ENCODE measurements at regions not wholly inside any gene's neighbourhood (a gene's known extent, or its start where the extent isn't known, plus 50 kb on each side); places are given as distances from the start of the nearest gene placed in this dataset.

- H3K4me1 ChIP-seq (ENCODE audit: insufficient read depth, low read length) = no peaks in the 10 kb centered on the region
- no peaks in the 10 kb centered on the region for H3K27me3 ChIP-seq (ENCODE audit: insufficient read depth, low read length)
- no peaks in the 10 kb centered on the region for H3K9me3 ChIP-seq (ENCODE audit: control insufficient read depth in 1 of 2, low read length in 2 of 2)
- H3K27ac ChIP-seq (ENCODE audit: low read depth, low read length) = no peak overlapping the region
- ChIA-PET CTCF (ENCODE audit: partially characterized antibody) (no interaction called here), POLR2A (ENCODE audit: partially characterized antibody) (no interaction called here)
- no peak overlapping the region for H3K27ac Mint-ChIP-seq
- DNase-seq = no peak
- H3K36me3 ChIP-seq (ENCODE audit: insufficient read depth, low read length) = no peaks in the 10 kb centered on the region
- H3K4me1 Mint-ChIP-seq = no peaks in the 10 kb centered on the region
- no peak overlapping the region for H3K4me3 Mint-ChIP-seq
- H3K27me3 Mint-ChIP-seq = peaks cover 2% of the 10 kb centered on the region in 2 donors
- no peaks in the 10 kb centered on the region for H3K36me3 Mint-ChIP-seq
- intact Hi-C loops (cut with micrococcal nuclease) = no loop called here
- no peak overlapping the region for H3K4me3 ChIP-seq (ENCODE audit: low read length in 2 of 2)
- H3K9me3 Mint-ChIP-seq = peaks cover 0 to 3% (median 0%) of the 10 kb centered on the region in 8 donors
Observed at GRCh38 chr10:2623675-2624274, 443.6 kb upstream of the PFKP start.

DNA sequence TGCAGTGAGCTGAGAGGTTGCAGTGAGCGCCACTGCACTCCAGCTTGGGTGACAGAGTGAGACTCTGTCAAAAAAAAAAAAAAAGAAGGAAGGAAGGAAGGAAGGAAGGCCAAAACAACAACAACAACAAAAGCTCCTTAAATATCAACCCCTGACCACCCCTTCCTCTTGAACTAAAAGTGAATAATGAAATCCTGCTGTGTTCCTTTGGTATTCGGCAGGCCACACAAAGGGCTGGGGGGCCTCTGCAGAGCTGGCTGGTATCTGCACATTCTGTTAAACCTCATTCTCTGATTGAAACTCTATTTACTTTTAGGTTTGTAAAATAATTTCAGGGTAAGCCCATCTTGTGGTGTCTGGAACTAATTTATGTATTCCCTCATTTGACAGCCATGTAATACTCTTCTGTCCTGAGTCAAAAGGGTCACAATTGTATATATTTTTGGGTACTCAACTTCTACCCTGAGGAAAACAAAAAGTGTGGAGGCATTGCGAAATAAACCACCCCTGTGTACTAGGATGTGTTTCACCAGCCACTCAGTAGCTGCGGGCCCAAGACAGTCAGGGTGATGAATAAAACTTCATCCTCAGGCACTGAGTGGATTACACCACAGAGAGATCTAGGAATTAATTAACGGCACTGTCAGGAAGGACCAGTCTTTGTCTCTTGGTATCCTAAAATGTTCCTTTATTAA is 446.4 kb upstream of the PFKP start:
- H3K4me3 ChIP-seq (ENCODE audit: low read length in 2 of 2) = no peak overlapping the region
- Mint-ChIP-seq H3K36me3 (no peaks in the 10 kb centered on the region), H3K9me3 (peaks cover 0 to 3% (median 0%) of the 10 kb centered on the region in 8 donors), H3K27me3 (peaks cover 2% of the 10 kb centered on the region in 2 donors), H3K4me3 (no peak overlapping the region), H3K4me1 (no peaks in the 10 kb centered on the region), H3K27ac (no peak overlapping the region)
- DNase-seq = no peak
- H3K36me3 ChIP-seq (ENCODE audit: insufficient read depth, low read length) = no peaks in the 10 kb centered on the region
- ChIA-PET CTCF (ENCODE audit: partially characterized antibody) (interaction anchor here (1.2 to 1.6 kb wide), 3 partner anchors 8 to 146 kb away, joined by 3 to 4 read pairs (median 3); no protein-coding TSS in a partner anchor), POLR2A (ENCODE audit: partially characterized antibody) (no interaction called here)
- intact Hi-C loops (cut with micrococcal nuclease) = no loop called here
- H3K27ac ChIP-seq (ENCODE audit: low read depth, low read length) = no peak overlapping the region
- no peaks in the 10 kb centered on the region for H3K4me1 ChIP-seq (ENCODE audit: insufficient read depth, low read length)
- H3K9me3 ChIP-seq (ENCODE audit: control insufficient read depth in 1 of 2, low read length in 2 of 2) = no peaks in the 10 kb centered on the region
- H3K27me3 ChIP-seq (ENCODE audit: insufficient read depth, low read length) = no peaks in the 10 kb centered on the region

GRCh38 chr10:2619916-2620315 is 447.4 kb upstream of the PFKP start:
- Histone ChIP-seq H3K4me1 (ENCODE audit: insufficient read depth, low read length) (no peaks in the 10 kb centered on the region), H3K27me3 (ENCODE audit: insufficient read depth, low read length) (no peaks in the 10 kb centered on the region), H3K9me3 (ENCODE audit: control insufficient read depth in 1 of 2, low read length in 2 of 2) (no peaks in the 10 kb centered on the region), H3K4me3 (ENCODE audit: low read length in 2 of 2) (no peak overlapping the region), H3K27ac (ENCODE audit: low read depth, low read length) (no peak overlapping the region), H3K36me3 (ENCODE audit: insufficient read depth, low read length) (no peaks in the 10 kb centered on the region)
- H3K27me3 Mint-ChIP-seq = peaks cover 2% of the 10 kb centered on the region in 2 donors
- H3K27ac Mint-ChIP-seq = no peak overlapping the region
- ChIA-PET POLR2A (ENCODE audit: partially characterized antibody) (no interaction called here), CTCF (ENCODE audit: partially characterized antibody) (interaction anchor here (1.4 to 1.6 kb wide), 2 partner anchors 9 to 16 kb away, joined by 3 to 4 read pairs; no protein-coding TSS in a partner anchor)
- no peaks in the 10 kb centered on the region for H3K4me1 Mint-ChIP-seq
- peaks cover 0 to 3% (median 0%) of the 10 kb centered on the region in 8 donors for H3K9me3 Mint-ChIP-seq
- H3K4me3 Mint-ChIP-seq = no peak overlapping the region
- DNase-seq = no peak
- H3K36me3 Mint-ChIP-seq = no peaks in the 10 kb centered on the region
- intact Hi-C loops (cut with micrococcal nuclease) = no loop called here

GRCh38 chr10:2619472-2619871 is 447.9 kb upstream of the PFKP start:
- Histone ChIP-seq H3K9me3 (ENCODE audit: control insufficient read depth in 1 of 2, low read length in 2 of 2) (no peaks in the 10 kb centered on the region), H3K4me1 (ENCODE audit: insufficient read depth, low read length) (no peaks in the 10 kb centered on the region), H3K27me3 (ENCODE audit: insufficient read depth, low read length) (no peaks in the 10 kb centered on the region), H3K27ac (ENCODE audit: low read depth, low read length) (no peak overlapping the region), H3K36me3 (ENCODE audit: insufficient read depth, low read length) (no peaks in the 10 kb centered on the region), H3K4me3 (ENCODE audit: low read length in 2 of 2) (no peak overlapping the region)
- Mint-ChIP-seq H3K27ac (no peak overlapping the region), H3K4me3 (no peak overlapping the region), H3K36me3 (no peaks in the 10 kb centered on the region), H3K9me3 (peaks cover 0 to 3% (median 0%) of the 10 kb centered on the region in 8 donors), H3K27me3 (peaks cover 2% of the 10 kb centered on the region in 2 donors), H3K4me1 (no peaks in the 10 kb centered on the region)
- DNase-seq = no peak
- ChIA-PET CTCF (ENCODE audit: partially characterized antibody) (interaction anchor here (1.4 to 1.6 kb wide), 2 partner anchors 10 to 16 kb away, joined by 3 to 4 read pairs; no protein-coding TSS in a partner anchor), POLR2A (ENCODE audit: partially characterized antibody) (no interaction called here)
- intact Hi-C loops (cut with micrococcal nuclease) = no loop called here

DNA sequence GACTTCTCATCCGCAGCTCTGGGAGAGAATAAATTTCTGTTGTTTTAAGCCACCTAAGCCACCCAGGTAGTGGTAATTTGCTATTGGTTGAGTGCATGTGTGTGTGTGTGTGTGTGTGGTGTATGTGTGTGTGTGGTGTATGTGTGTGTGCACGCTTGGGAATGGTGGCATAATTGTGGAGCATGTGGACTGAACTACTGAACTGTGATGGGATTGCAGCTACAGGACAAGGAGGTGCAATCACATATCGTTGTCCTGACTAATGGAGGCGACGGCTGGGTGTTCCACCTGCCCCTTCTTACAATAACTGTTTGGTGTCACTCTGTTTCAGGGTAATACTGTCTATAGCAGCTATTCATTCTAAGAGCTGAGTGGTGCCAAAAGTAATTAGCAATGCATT is 448.7 kb upstream of the PFKP start:
- no peaks in the 10 kb centered on the region for H3K36me3 ChIP-seq (ENCODE audit: insufficient read depth, low read length)
- peaks cover 0 to 4% (median 0%) of the 10 kb centered on the region in 8 donors for H3K9me3 Mint-ChIP-seq
- intact Hi-C loops (cut with micrococcal nuclease) = no loop called here
- H3K36me3 Mint-ChIP-seq = no peaks in the 10 kb centered on the region
- no peaks in the 10 kb centered on the region for H3K9me3 ChIP-seq (ENCODE audit: control insufficient read depth in 1 of 2, low read length in 2 of 2)
- no peak overlapping the region for H3K27ac Mint-ChIP-seq
- H3K27me3 ChIP-seq (ENCODE audit: insufficient read depth, low read length) = no peaks in the 10 kb centered on the region
- no peak overlapping the region for H3K27ac ChIP-seq (ENCODE audit: low read depth, low read length)
- CTCF ChIA-PET (ENCODE audit: partially characterized antibody) = no interaction called here
- POLR2A ChIA-PET (ENCODE audit: partially characterized antibody) = no interaction called here
- H3K4me3 ChIP-seq (ENCODE audit: low read length in 2 of 2) = no peak overlapping the region
- H3K27me3 Mint-ChIP-seq = peaks cover 2% of the 10 kb centered on the region in 2 donors
- no peaks in the 10 kb centered on the region for H3K4me1 Mint-ChIP-seq
- no peak overlapping the region for H3K4me3 Mint-ChIP-seq
- H3K4me1 ChIP-seq (ENCODE audit: insufficient read depth, low read length) = no peaks in the 10 kb centered on the region
- no peak for DNase-seq

GRCh38 chr10:2616215-2616614 is 451.1 kb upstream of the PFKP start:
- Mint-ChIP-seq H3K27me3 (peaks cover 2% of the 10 kb centered on the region in 2 donors), H3K27ac (no peak overlapping the region), H3K9me3 (peaks cover 0 to 5% (median under 1%) of the 10 kb centered on the region in 8 donors), H3K36me3 (no peaks in the 10 kb centered on the region), H3K4me1 (no peaks in the 10 kb centered on the region), H3K4me3 (no peak overlapping the region)
- no peak overlapping the region for H3K4me3 ChIP-seq (ENCODE audit: low read length in 2 of 2)
- no peak overlapping the region for H3K27ac ChIP-seq (ENCODE audit: low read depth, low read length)
- intact Hi-C loops (cut with micrococcal nuclease) = no loop called here
- H3K36me3 ChIP-seq (ENCODE audit: insufficient read depth, low read length) = no peaks in the 10 kb centered on the region
- POLR2A ChIA-PET (ENCODE audit: partially characterized antibody) = no interaction called here
- H3K4me1 ChIP-seq (ENCODE audit: insufficient read depth, low read length) = no peaks in the 10 kb centered on the region
- no peaks in the 10 kb centered on the region for H3K9me3 ChIP-seq (ENCODE audit: control insufficient read depth in 1 of 2, low read length in 2 of 2)
- no peaks in the 10 kb centered on the region for H3K27me3 ChIP-seq (ENCODE audit: insufficient read depth, low read length)
- no peak for DNase-seq
- CTCF ChIA-PET (ENCODE audit: partially characterized antibody) = no interaction called here

DNA sequence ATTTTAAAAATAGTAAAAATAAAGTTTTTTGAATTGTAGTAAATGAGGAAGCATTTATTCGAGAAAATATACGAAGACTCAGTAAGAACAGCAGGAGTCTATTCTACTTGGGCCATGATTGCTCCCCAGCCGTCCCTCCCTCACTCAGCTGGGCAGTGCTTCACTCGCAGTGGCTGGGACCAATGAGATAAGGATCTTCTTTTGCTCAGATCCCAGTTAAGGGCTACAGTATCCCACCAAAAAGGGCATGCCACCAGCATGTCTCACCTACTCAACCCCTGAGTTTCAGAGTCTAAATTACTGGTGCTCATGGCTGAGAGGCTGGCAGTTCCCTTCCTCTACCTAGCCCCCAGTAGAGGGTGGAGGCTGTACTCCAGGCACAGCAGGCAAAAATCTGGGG is 455.7 kb upstream of the PFKP start:
- H3K27me3 Mint-ChIP-seq = peaks cover 2 to 3% of the 10 kb centered on the region in 2 donors
- CTCF ChIA-PET (ENCODE audit: partially characterized antibody) = no interaction called here

More for the DNA sequence above, 455.7 kb upstream of the PFKP start:
- H3K4me1 ChIP-seq (ENCODE audit: insufficient read depth, low read length) = no peaks in the 10 kb centered on the region
- DNase-seq = no peak
- no peaks in the 10 kb centered on the region for H3K4me1 Mint-ChIP-seq
- peaks cover 0 to 10% (median 2%) of the 10 kb centered on the region in 8 donors for H3K9me3 Mint-ChIP-seq
- no peaks in the 10 kb centered on the region for H3K36me3 Mint-ChIP-seq
- H3K36me3 ChIP-seq (ENCODE audit: insufficient read depth, low read length) = no peaks in the 10 kb centered on the region
- H3K27ac ChIP-seq (ENCODE audit: low read depth, low read length) = no peak overlapping the region
- no peaks in the 10 kb centered on the region for H3K9me3 ChIP-seq (ENCODE audit: control insufficient read depth in 1 of 2, low read length in 2 of 2)
- H3K4me3 Mint-ChIP-seq = no peak overlapping the region
- POLR2A ChIA-PET (ENCODE audit: partially characterized antibody) = no interaction called here
- intact Hi-C loops (cut with micrococcal nuclease) = no loop called here
- no peaks in the 10 kb centered on the region for H3K27me3 ChIP-seq (ENCODE audit: insufficient read depth, low read length)
- H3K4me3 ChIP-seq (ENCODE audit: low read length in 2 of 2) = no peak overlapping the region
- no peak overlapping the region for H3K27ac Mint-ChIP-seq
